Brain microvascular endothelial cell (primary cell): ENCODE measurements at regions not wholly inside any gene's neighbourhood (a gene's known extent, or its start where the extent isn't known, plus 50 kb on each side); places are given as distances from the start of the nearest gene placed in this dataset.

Experiments used
- DNase-seq: peaks from one replicate; pipeline ENCODE4 v3.0.0-alpha.2; 2020
- H3K27ac ChIP-seq: fragments of 250-450 bp; sonication (Bioruptor Pico); 2 replicates; pipeline ENCODE4 v1.5.1; 2020; ENCODE audit warnings: mild to moderate bottlenecking, moderate library complexity
- H3K27me3 ChIP-seq: fragments of 250-450 bp; sonication (Bioruptor Pico); replicated peaks from 2 replicates; pipeline ENCODE4 v1.5.1; 2020; ENCODE audit warnings: mild to moderate bottlenecking
- H3K36me3 ChIP-seq: fragments of 250-450 bp; sonication (Bioruptor Pico); replicated peaks from 2 replicates; pipeline ENCODE4 v1.5.1; 2020; ENCODE audit warnings: mild to moderate bottlenecking
- H3K4me3 ChIP-seq: 2 replicates; pipeline ENCODE4 v1.5.1; 2011; ENCODE audit warnings: low read depth, mild to moderate bottlenecking, control low read depth, low read length, moderate library complexity
- CTCF ChIP-seq: IDR thresholded peaks from 2 replicates; pipeline ENCODE4 v1.5.1; 2011; ENCODE audit warnings: low read depth, mild to moderate bottlenecking, moderate library complexity, low read length, control low read depth, inconsistent platforms; ENCODE audit errors: missing control alignments
- in situ Hi-C: cut with HindIII; loops from 2 replicates; pipeline ENCODE4 v1.10.0; 2017; ENCODE audit warnings: low sequenced_read_pairs, low pct_ligation_motif_present

DNA sequence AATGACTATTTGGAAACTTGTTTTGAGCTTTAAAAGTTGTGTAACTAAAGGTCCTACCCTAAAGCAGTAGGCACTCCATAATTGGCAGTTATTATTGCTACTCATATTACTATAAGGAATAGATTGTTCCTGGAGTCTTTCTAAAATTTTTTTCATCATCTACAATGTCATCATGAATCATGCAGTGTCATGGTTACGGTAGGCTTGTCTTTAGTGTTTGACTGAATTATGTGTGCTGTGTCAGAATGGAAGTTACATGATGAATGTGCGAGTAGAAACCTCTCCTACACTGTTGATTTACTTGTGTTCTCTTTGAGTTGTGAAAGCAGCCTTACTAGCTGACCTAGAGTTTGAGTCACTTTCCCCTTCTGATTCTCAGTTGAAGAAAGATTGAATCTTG, 1099.9 kb downstream of the RAPGEF2 start:
- TF ChIP-seq CTCF = no peak
- in situ Hi-C loops = no loop called here
- no peaks in the 10 kb centered on the region for H3K27me3 ChIP-seq
- no peak overlapping the region for H3K4me3 ChIP-seq
- peak; percentile 32 for DNase-seq
- no peak overlapping the region for H3K27ac ChIP-seq
- H3K36me3 ChIP-seq = no peaks in the 10 kb centered on the region

DNA sequence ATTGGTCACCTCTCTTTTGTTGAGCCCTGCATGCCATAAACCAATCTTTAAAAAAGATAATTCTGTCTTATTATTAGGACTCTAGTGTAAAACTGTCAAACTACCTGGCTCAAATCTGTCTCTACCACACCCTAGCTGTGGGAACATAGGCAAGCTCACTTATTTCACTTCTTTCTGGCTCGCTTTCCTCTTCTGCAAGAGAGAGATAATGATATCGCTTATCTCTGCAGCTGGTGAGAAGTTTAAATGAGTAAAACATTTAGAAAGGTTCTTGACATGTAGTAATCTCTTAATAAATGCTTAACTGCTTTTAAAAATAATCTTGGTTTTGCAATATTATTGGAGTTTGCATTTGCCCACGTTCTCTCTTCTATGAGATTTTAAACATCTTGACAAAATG, 1109.2 kb downstream of the RAPGEF2 start:
- Histone ChIP-seq H3K4me3 (no peak overlapping the region), H3K27me3 (no peaks in the 10 kb centered on the region), H3K36me3 (no peaks in the 10 kb centered on the region), H3K27ac (no peak overlapping the region)
- TF ChIP-seq CTCF = no peak
- no peak for DNase-seq
- in situ Hi-C loops = no loop called here

DNA sequence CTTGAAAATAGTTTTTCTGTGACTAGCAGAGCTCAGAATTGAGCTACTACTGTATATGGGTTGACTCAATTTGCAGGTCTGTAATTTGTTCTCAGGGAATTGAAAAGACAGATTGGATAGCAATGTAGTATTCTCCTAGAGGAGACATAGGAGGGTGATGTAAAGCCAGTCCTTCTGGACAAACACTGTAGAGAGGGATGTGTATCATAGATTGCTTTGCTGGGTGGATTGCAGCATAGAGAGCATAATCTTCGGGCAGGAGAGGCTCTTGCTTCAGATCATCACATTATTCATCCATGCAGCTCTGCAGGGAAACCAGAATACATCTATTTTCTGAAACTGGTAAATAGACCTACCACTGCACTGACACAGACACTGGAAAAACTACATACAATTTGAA, 1110.5 kb downstream of the RAPGEF2 start:
- Histone ChIP-seq H3K27ac (no peak overlapping the region), H3K27me3 (no peaks in the 10 kb centered on the region), H3K4me3 (no peak overlapping the region), H3K36me3 (no peaks in the 10 kb centered on the region)
- no peak for DNase-seq
- no peak for TF ChIP-seq CTCF
- in situ Hi-C loops = no loop called here

- H3K27ac ChIP-seq = no peak overlapping the region
- H3K27me3 ChIP-seq = no peaks in the 10 kb centered on the region
- in situ Hi-C loops = no loop called here
- DNase-seq = no peak
- TF ChIP-seq CTCF = no peak
- no peaks in the 10 kb centered on the region for H3K36me3 ChIP-seq
- H3K4me3 ChIP-seq = no peak overlapping the region
These were observed 1114.5 kb downstream of the RAPGEF2 start for GRCh38 chr4:160217352-160217751.

DNA sequence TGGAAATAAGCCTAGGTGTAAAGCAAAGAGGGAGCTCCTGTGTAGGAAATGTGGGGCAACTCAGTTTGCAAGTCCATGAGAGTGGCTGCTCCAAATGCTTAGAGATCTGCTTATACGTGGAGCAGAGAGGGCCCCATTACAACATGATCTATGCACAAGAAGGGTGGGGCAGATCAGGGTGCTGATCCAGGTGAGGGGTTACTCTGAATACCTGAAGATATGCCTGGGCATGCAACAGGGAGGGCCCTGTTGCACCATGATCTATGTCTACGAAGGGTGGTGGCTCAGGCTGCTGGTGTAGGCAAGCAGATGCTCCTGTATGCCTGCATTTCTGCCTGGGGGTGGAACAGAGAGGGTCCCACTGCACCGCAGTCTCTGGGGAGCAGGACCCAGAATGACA, 1121.2 kb downstream of the RAPGEF2 start:
- Histone ChIP-seq H3K27ac (no peak overlapping the region), H3K27me3 (no peaks in the 10 kb centered on the region), H3K4me3 (no peak overlapping the region), H3K36me3 (no peaks in the 10 kb centered on the region)
- TF ChIP-seq CTCF = no peak
- in situ Hi-C loops = no loop called here
- no peak for DNase-seq

DNA sequence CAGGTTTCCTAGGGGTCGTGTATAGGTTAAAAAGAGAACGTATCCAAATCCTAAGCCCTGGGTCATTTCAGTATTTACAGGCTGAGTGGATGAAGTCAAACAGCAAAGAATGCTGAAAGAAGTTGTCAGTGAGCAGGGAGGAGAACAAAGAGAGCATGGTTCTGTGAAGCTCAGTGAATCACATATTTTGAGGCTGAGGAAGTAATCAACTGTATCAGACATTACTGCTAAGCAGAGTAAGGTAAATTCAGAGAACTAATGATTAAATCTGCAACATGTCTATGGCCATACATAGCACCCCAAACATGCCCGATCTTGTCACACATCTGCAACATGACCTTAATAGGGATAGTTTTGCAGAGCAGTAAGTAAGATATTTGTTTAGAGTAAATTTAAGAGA, 1130.3 kb downstream of the RAPGEF2 start:
- H3K4me3 ChIP-seq = no peak overlapping the region
- no peak for TF ChIP-seq CTCF
- H3K36me3 ChIP-seq = no peaks in the 10 kb centered on the region
- no peak overlapping the region for H3K27ac ChIP-seq
- H3K27me3 ChIP-seq = no peaks in the 10 kb centered on the region
- DNase-seq = no peak
- in situ Hi-C loops = no loop called here
